PC-9 (cell line): ENCODE measurements at regions not wholly inside any gene's neighbourhood (a gene's known extent, or its start where the extent isn't known, plus 50 kb on each side); places are given as distances from the start of the nearest gene placed in this dataset.

ENCODE experiments used
- CTCF ChIP-seq: fragments of 200-600 bp; sonication (generic); conservative IDR thresholded peaks from 2 replicates; pipeline ENCODE4 v1.6.1; 2017; ENCODE audit warnings: mixed run types, antibody characterized with exemption, mild to moderate bottlenecking, moderate library complexity
- EZH2 ChIP-seq: fragments of 200-600 bp; sonication (generic); IDR thresholded peaks from 2 replicates; pipeline ENCODE4 v1.8.0; 2017; ENCODE audit warnings: antibody characterized with exemption, low read depth

GRCh38 chr6:98323605-98324004 is 510.8 kb upstream of the POU3F2 start:
- no peak for TF ChIP-seq CTCF
- TF ChIP-seq EZH2 = no peak
